ENCODE measurements at regions not wholly inside any gene's neighbourhood (a gene's known extent, or its start where the extent isn't known, plus 50 kb on each side); places are given as distances from the start of the nearest gene placed in this dataset.

GRCh38 chr4:62243895-62244294, 1043.8 kb downstream of the ADGRL3 start:
- Histone ChIP-seq H3K4me3 (ENCODE audit: low read length) (no peak overlapping the region), H3K4me1 (ENCODE audit: insufficient read depth, low read length) (no peaks in the 10 kb centered on the region), H3K9me3 (ENCODE audit: control insufficient read depth in 1 of 2, insufficient read depth in 1 of 2, low read length in 2 of 2) (peaks cover 0 to 3% of the 10 kb centered on the region in 2 experiments), H3K36me3 (ENCODE audit: insufficient read depth, low read length) (no peaks in the 10 kb centered on the region), H3K27me3 (ENCODE audit: control insufficient read depth in 1 of 2, insufficient read depth in 2 of 2, low read length in 2 of 2) (no peaks in the 10 kb centered on the region), H3K27ac (ENCODE audit: low read depth in 1 of 2, low read length in 2 of 2) (no peak overlapping the region)
- ChIA-PET CTCF (no interaction called here), POLR2A (no interaction called here)
- intact Hi-C loops (cut with DNase I, micrococcal nuclease) = no loop called here
- no peaks in the 10 kb centered on the region for H3K36me3 Mint-ChIP-seq (ENCODE audit: low read depth)
- DNase-seq = no peak
- TF ChIP-seq, protein P1, sequence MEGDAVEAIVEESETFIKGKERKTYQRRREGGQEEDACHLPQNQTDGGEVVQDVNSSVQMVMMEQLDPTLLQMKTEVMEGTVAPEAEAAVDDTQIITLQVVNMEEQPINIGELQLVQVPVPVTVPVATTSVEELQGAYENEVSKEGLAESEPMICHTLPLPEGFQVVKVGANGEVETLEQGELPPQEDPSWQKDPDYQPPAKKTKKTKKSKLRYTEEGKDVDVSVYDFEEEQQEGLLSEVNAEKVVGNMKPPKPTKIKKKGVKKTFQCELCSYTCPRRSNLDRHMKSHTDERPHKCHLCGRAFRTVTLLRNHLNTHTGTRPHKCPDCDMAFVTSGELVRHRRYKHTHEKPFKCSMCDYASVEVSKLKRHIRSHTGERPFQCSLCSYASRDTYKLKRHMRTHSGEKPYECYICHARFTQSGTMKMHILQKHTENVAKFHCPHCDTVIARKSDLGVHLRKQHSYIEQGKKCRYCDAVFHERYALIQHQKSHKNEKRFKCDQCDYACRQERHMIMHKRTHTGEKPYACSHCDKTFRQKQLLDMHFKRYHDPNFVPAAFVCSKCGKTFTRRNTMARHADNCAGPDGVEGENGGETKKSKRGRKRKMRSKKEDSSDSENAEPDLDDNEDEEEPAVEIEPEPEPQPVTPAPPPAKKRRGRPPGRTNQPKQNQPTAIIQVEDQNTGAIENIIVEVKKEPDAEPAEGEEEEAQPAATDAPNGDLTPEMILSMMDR (IDR thresholded peaks at IDR 0.05) = no peak
- H3K27me3 Mint-ChIP-seq = no peaks in the 10 kb centered on the region
- H3K27ac Mint-ChIP-seq = no peak overlapping the region
- peaks cover 14% of the 10 kb centered on the region for H3K9me3 Mint-ChIP-seq
- H3K4me1 Mint-ChIP-seq (ENCODE audit: low read depth) = no peaks in the 10 kb centered on the region
- H3K4me3 Mint-ChIP-seq = no peak overlapping the region
- ATAC-seq (ENCODE audit: poor library complexity) = no peak

DNA sequence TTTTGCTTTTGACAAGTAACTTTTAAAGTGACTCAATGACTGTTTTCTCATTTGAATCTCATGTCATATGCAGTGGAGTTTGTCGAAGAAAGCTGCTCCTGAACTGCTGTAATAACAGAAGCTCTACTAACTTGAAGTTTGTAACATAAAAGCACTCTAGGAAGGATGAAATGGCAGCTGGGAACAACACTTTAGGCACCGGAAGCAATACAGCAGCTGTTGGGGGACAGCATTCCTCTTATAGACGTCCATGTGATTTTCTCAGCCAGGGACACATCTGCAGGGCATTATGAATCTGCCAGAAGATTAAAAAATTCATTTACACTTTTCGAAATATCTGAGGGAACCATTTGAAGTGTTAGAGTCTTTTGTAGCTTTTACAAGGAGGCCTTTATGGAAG, 1035.8 kb downstream of the ADGRL3 start:
- no peaks in the 10 kb centered on the region for H3K27me3 Mint-ChIP-seq
- ChIA-PET CTCF (no interaction called here), POLR2A (no interaction called here)
- ATAC-seq (ENCODE audit: poor library complexity) = no peak
- TF ChIP-seq, protein P1 (IDR thresholded peaks at IDR 0.05) = no peak
- H3K4me1 ChIP-seq (ENCODE audit: insufficient read depth, low read length) = no peaks in the 10 kb centered on the region
- no peaks in the 10 kb centered on the region for H3K36me3 ChIP-seq (ENCODE audit: insufficient read depth, low read length)
- H3K27ac ChIP-seq (ENCODE audit: low read depth in 1 of 2, low read length in 2 of 2) = no peak overlapping the region
- H3K4me1 Mint-ChIP-seq (ENCODE audit: low read depth) = no peaks in the 10 kb centered on the region
- DNase-seq = no peak
- no peak overlapping the region for H3K4me3 ChIP-seq (ENCODE audit: low read length)
- H3K27ac Mint-ChIP-seq = no peak overlapping the region
- intact Hi-C loops (cut with DNase I, micrococcal nuclease) = no loop called here
- H3K36me3 Mint-ChIP-seq (ENCODE audit: low read depth) = no peaks in the 10 kb centered on the region
- H3K9me3 Mint-ChIP-seq = peaks cover 16% of the 10 kb centered on the region
- H3K4me3 Mint-ChIP-seq = no peak overlapping the region
- H3K27me3 ChIP-seq (ENCODE audit: control insufficient read depth in 1 of 2, insufficient read depth in 2 of 2, low read length in 2 of 2) = no peaks in the 10 kb centered on the region
- no peaks in the 10 kb centered on the region for H3K9me3 ChIP-seq (ENCODE audit: control insufficient read depth in 1 of 2, insufficient read depth in 1 of 2, low read length in 2 of 2)

DNA sequence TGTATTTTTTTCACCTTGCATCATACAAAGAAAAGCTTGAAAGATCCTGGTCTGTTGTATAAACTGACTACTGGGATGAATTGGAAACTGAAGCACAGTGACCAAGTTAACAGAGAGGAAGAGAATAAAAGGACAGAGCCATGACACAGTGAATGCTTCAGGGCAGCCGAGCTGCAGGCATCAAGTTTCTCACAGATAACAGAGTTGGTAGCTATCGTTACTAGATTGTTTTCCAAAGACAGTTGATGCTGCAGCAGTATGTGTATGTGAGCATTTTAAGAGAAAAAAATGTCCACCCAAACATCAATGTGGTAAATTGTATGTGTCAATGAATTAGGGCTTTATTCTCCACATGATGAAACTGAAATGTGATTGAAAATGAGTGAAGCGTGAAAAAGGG, 1032.7 kb downstream of the ADGRL3 start:
- ATAC-seq (ENCODE audit: poor library complexity) (no peak), DNase-seq (no peak)
- intact Hi-C loops (cut with DNase I, micrococcal nuclease) = no loop called here
- peaks cover 13% of the 10 kb centered on the region for H3K9me3 Mint-ChIP-seq
- no peaks in the 10 kb centered on the region for H3K36me3 ChIP-seq (ENCODE audit: insufficient read depth, low read length)
- H3K27me3 ChIP-seq (ENCODE audit: control insufficient read depth in 1 of 2, insufficient read depth in 2 of 2, low read length in 2 of 2) = no peaks in the 10 kb centered on the region
- H3K4me1 Mint-ChIP-seq (ENCODE audit: low read depth) = no peaks in the 10 kb centered on the region
- no peak overlapping the region for H3K4me3 ChIP-seq (ENCODE audit: low read length)
- H3K36me3 Mint-ChIP-seq (ENCODE audit: low read depth) = no peaks in the 10 kb centered on the region
- no peaks in the 10 kb centered on the region for H3K4me1 ChIP-seq (ENCODE audit: insufficient read depth, low read length)
- ChIA-PET CTCF (no interaction called here), POLR2A (no interaction called here)
- H3K4me3 Mint-ChIP-seq = no peak overlapping the region
- H3K27me3 Mint-ChIP-seq = no peaks in the 10 kb centered on the region
- H3K27ac Mint-ChIP-seq = no peak overlapping the region
- TF ChIP-seq, protein P1 (IDR thresholded peaks at IDR 0.05) = no peak
- H3K27ac ChIP-seq (ENCODE audit: low read depth in 1 of 2, low read length in 2 of 2) = no peak overlapping the region
- no peaks in the 10 kb centered on the region for H3K9me3 ChIP-seq (ENCODE audit: control insufficient read depth in 1 of 2, insufficient read depth in 1 of 2, low read length in 2 of 2)

All from CD4-positive, alpha-beta T cell (primary cell).